ENCODE measurements at regions not wholly inside any gene's neighbourhood (a gene's known extent, or its start where the extent isn't known, plus 50 kb on each side); places are given as distances from the start of the nearest gene placed in this dataset.

DNA sequence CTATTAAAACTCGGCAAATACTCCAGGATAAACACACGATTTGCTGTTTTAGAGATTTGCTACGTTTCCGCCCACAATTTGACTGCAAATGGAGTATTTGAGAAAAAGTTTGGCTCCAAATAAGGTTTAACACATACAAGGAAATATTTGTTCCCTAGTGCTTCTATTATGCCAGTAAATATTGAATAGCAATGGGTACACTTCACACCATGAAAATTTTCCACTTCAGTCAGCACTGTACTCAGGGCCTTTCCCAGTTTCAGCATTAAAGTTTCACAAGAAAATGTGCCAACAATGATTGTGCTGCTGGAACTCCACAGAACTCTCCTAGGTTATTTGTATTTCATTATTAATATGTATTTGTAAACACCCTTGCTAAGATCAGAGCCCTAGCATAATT lies 498.0 kb downstream of the TBL1XR1 start:
- TF ChIP-seq SUZ12 (IDR thresholded peaks at IDR 0.05; ENCODE audit: extremely low read depth, insufficient read depth, insufficient read length) (no peak), YY1 (IDR thresholded peaks at IDR 0.05; ENCODE audit: insufficient read depth, insufficient read length) (no peak)
